ENCODE measurements at regions not wholly inside any gene's neighbourhood (a gene's known extent, or its start where the extent isn't known, plus 50 kb on each side); places are given as distances from the start of the nearest gene placed in this dataset.
A peak's percentile ranks its signal among the peaks of the same experiment; 100 is the strongest.
"Not testable (repeated sequence)": the region's sequence is repeated elsewhere in the genome, so short reads cannot be mapped to it uniquely, and the experiment has no call there.

DNA sequence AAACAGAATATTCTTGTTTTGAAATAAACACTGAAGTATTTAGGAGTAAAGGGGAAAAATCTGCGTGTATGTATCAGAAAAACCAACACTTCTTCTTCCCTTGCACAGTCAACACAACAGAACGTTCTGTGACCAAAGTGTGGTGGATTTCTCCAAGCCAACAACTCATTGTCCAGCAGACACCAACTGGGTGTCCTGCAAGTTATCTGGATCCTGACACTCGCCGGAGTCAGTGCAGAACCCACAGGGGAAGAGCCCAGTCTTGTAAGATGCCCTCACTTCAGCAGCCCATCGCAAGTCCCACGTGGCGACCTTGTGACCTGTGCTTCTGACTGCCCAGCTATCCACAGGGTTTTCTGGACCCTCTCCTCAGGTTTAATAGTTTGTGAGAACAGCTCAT is 630.7 kb upstream of the ZFP42 start:
- Histone ChIP-seq H3K27me3 (ENCODE audit: control insufficient read depth, insufficient read depth) (no peaks in the 10 kb centered on the region), H3K27ac (ENCODE audit: low read length) (no peak overlapping the region), H3K4me3 (ENCODE audit: low read length) (no peak overlapping the region), H3K4me1 (ENCODE audit: control insufficient read depth, insufficient read depth, low read length) (no peaks in the 10 kb centered on the region), H3K9me3 (ENCODE audit: control insufficient read depth, low read length) (no peaks in the 10 kb centered on the region)
- intact Hi-C loops (cut with DNase I): no loop called here
- DNase-seq (no peak), ATAC-seq (no peak)
- 84% methylated on average over 7 of the region's 7 CpGs for WGBS

DNA sequence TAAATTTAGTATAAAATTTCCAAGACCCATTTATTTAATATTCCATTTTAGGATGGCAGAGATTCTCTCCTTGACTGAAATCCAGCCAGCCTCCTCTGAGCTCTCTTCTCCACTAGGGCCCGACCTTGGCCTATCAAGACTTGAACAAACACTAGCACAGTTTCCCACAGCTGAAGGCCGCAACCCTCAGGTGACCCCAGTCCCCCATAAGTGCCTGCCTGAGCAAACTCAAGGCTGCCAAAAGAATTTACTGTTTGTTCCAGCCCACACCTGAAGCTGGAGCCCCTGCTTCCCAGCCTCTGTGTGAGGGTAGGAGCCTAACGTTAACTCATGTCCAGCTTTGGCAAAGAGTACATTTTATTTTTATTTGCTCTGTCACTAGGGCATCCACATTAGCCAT is 629.0 kb upstream of the ZFP42 start:
- intact Hi-C loops (cut with DNase I): no loop called here
- DNase-seq (no peak), ATAC-seq (no peak)
- H3K9me3 ChIP-seq (ENCODE audit: control insufficient read depth, low read length): no peaks in the 10 kb centered on the region
- H3K4me3 ChIP-seq (ENCODE audit: low read length): no peak overlapping the region
- 86% methylated on average over 3 of the region's 3 CpGs for WGBS
- H3K27me3 ChIP-seq (ENCODE audit: control insufficient read depth, insufficient read depth): no peaks in the 10 kb centered on the region
- H3K4me1 ChIP-seq (ENCODE audit: control insufficient read depth, insufficient read depth, low read length): no peaks in the 10 kb centered on the region
- H3K27ac ChIP-seq (ENCODE audit: low read length): no peak overlapping the region

DNA sequence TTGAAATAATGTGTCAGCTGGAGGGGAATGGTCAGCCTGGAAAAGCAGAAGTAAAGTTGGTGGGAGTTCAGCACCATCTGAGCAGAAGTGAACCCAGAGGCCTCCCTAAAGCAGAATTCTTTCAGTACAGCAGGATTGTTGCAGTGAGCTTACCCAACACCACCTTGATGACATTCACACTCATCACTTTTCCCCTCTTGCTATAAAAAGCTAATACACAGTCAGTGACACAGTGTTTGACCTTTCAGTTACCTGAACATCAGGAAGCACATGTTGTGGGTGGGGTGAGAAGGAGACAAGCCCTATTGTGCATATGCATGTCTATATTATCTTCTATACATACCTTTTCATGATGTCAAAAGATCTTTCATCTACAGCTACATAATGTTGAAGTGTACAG is 624.7 kb upstream of the ZFP42 start:
- no peak overlapping the region for H3K4me3 ChIP-seq (ENCODE audit: low read length)
- ATAC-seq: no peak
- no peaks in the 10 kb centered on the region for H3K4me1 ChIP-seq (ENCODE audit: control insufficient read depth, insufficient read depth, low read length)
- no peak for DNase-seq
- no peaks in the 10 kb centered on the region for H3K9me3 ChIP-seq (ENCODE audit: control insufficient read depth, low read length)
- no peak overlapping the region for H3K27ac ChIP-seq (ENCODE audit: low read length)
- intact Hi-C loops (cut with DNase I): no loop called here
- H3K27me3 ChIP-seq (ENCODE audit: control insufficient read depth, insufficient read depth): no peaks in the 10 kb centered on the region

DNA sequence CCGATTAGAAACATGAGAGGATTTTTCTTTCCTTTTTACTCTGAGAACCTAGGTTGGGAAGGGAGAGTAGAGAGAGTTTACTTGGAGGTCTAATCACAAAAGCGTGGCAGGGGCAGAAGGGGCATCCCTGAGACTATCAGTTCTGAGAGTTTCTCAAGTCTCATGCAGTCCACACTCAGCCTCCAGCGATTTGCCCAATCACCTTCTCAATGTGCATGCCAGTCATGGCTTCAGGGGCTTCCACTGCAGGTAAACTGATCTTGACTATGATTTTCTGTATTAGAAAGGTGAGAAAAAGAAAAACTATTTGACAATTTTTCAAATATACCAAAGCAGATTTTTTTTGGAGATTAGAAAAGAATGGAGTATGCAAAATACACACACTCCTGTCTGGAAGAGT is 617.1 kb upstream of the ZFP42 start:
- intact Hi-C loops (cut with DNase I): no loop called here
- WGBS: 63% methylated on average over 3 of the region's 3 CpGs
- Histone ChIP-seq H3K9me3 (ENCODE audit: control insufficient read depth, low read length) (no peaks in the 10 kb centered on the region), H3K4me3 (ENCODE audit: low read length) (no peak overlapping the region), H3K27ac (ENCODE audit: low read length) (no peak overlapping the region), H3K4me1 (ENCODE audit: control insufficient read depth, insufficient read depth, low read length) (no peaks in the 10 kb centered on the region), H3K27me3 (ENCODE audit: control insufficient read depth, insufficient read depth) (no peaks in the 10 kb centered on the region)
- ATAC-seq: no peak
- DNase-seq: no peak

DNA sequence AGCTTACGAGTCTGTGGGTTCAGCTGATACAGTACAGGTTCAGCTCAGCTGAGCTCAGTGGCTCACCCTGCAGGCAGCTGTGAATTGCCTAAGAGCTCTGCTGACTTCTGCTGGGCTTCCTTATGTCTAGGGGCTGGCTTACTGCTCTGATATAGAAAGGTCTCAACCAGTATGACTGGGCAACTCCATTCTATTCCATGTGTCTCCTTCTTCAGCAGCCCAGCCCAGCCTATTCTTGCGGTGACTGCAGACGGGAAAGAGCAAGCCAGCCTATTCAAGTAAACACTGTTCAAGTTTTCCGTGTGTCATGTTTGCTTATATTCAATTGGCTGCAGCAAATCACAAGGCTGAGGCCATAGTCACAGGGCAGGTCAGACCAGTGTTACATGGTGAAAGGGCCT is 615.4 kb upstream of the ZFP42 start:
- H3K4me3 ChIP-seq (ENCODE audit: low read length): no peak overlapping the region
- intact Hi-C loops (cut with DNase I): no loop called here
- no peak overlapping the region for H3K27ac ChIP-seq (ENCODE audit: low read length)
- H3K9me3 ChIP-seq (ENCODE audit: control insufficient read depth, low read length): no peaks in the 10 kb centered on the region
- ATAC-seq (no peak), DNase-seq (no peak)
- no peaks in the 10 kb centered on the region for H3K27me3 ChIP-seq (ENCODE audit: control insufficient read depth, insufficient read depth)
- no peaks in the 10 kb centered on the region for H3K4me1 ChIP-seq (ENCODE audit: control insufficient read depth, insufficient read depth, low read length)
- WGBS: 82% methylated on average over 4 of the region's 4 CpGs

DNA sequence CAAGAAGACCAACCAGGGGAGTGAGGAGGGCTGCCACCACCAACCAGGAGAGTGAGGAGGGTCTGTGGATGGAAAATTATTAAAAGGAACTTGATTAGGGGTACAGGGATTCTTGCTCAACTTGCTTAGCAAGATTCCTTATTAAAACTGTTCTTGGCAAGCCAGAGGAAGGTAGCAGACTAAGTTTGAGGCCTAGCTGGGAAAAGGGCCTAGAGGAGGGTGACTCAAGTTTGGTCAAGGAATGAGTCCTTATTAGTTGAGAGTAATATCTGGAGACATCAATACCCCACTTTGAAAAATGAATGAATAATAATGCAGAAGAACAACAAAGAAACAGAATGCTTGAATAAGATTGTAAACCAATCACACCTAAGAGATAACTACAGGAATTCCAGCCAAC is 612.4 kb upstream of the ZFP42 start:
- no peak for ATAC-seq
- no peaks in the 10 kb centered on the region for H3K4me1 ChIP-seq (ENCODE audit: control insufficient read depth, insufficient read depth, low read length)
- no peaks in the 10 kb centered on the region for H3K9me3 ChIP-seq (ENCODE audit: control insufficient read depth, low read length)
- no peak overlapping the region for H3K27ac ChIP-seq (ENCODE audit: low read length)
- no peak for DNase-seq
- intact Hi-C loops (cut with DNase I): no loop called here
- no peak overlapping the region for H3K4me3 ChIP-seq (ENCODE audit: low read length)
- no peaks in the 10 kb centered on the region for H3K27me3 ChIP-seq (ENCODE audit: control insufficient read depth, insufficient read depth)

DNA sequence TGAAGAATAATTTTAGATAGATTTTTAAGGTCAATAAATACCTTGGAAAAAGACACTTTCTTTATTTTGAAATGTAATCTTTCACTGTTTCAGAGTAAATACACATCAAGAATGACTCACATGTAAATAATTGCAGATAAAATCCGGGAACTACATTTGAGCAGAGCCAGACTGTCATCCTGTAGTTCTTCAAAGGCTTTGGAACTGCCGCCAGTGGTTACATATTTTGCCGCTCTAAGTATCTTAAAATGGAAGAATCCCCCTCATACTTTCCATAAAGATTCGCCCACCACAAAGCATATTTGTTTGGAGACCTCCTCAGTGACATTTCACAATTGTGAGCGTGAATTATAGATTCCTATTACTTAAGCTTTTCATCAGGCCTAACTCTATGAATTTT is 607.8 kb upstream of the ZFP42 start:
- Histone ChIP-seq H3K4me1 (ENCODE audit: control insufficient read depth, insufficient read depth, low read length) (no peaks in the 10 kb centered on the region), H3K27me3 (ENCODE audit: control insufficient read depth, insufficient read depth) (no peaks in the 10 kb centered on the region), H3K27ac (ENCODE audit: low read length) (no peak overlapping the region), H3K4me3 (ENCODE audit: low read length) (no peak overlapping the region), H3K9me3 (ENCODE audit: control insufficient read depth, low read length) (no peaks in the 10 kb centered on the region)
- intact Hi-C loops (cut with DNase I): no loop called here
- ATAC-seq (no peak), DNase-seq (no peak)
- WGBS: 66% methylated on average over 5 of the region's 5 CpGs

DNA sequence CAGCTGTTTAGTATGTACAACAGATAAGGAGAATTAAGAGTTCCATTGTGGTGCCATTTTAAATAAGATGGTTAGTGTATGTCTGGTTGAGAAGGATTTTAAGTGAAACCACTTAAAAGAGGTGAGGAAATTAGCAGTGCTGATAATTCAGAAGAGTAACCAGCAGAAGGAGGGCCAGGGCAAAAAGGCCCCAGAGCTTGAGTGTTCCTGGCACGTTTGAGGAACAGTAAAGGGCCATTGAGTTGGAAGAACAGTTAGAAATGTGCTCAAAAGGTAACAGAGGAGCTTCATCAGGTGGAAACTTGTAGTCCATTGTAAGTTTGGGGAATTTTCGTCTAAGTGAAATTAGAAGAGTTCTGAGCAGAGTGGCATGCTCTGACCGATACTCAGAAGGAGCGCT is 606.2 kb upstream of the ZFP42 start:
- Histone ChIP-seq H3K9me3 (ENCODE audit: control insufficient read depth, low read length) (no peaks in the 10 kb centered on the region), H3K27ac (ENCODE audit: low read length) (no peak overlapping the region), H3K4me3 (ENCODE audit: low read length) (no peak overlapping the region), H3K27me3 (ENCODE audit: control insufficient read depth, insufficient read depth) (no peaks in the 10 kb centered on the region), H3K4me1 (ENCODE audit: control insufficient read depth, insufficient read depth, low read length) (no peaks in the 10 kb centered on the region)
- 78% methylated on average over 4 of the region's 4 CpGs for WGBS
- intact Hi-C loops (cut with DNase I): no loop called here
- ATAC-seq: no peak
- no peak for DNase-seq

DNA sequence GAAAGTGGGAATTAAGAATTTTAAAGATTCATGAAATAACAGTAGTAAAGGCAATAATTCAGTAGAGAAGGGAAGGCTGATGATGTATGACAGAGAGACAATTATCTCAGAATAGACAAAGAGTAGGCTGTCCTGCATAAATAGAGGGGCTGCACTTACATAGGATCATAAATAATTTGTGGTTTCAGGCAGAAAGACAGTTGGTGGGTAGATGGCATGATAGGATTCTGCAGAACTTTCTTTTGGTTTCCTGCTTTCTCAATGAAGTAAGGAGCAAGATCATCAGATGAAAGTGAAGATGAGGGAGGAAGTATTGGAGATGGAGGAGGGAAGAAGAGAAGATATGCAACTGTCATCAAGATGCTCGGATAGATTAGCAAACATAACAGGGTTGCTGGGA is 604.9 kb upstream of the ZFP42 start:
- H3K9me3 ChIP-seq (ENCODE audit: control insufficient read depth, low read length): no peaks in the 10 kb centered on the region
- 87% methylated on average over 1 of the region's 1 CpG for WGBS
- intact Hi-C loops (cut with DNase I): no loop called here
- DNase-seq (no peak), ATAC-seq (no peak)
- H3K4me3 ChIP-seq (ENCODE audit: low read length): no peak overlapping the region
- H3K4me1 ChIP-seq (ENCODE audit: control insufficient read depth, insufficient read depth, low read length): no peaks in the 10 kb centered on the region
- H3K27ac ChIP-seq (ENCODE audit: low read length): no peak overlapping the region
- no peaks in the 10 kb centered on the region for H3K27me3 ChIP-seq (ENCODE audit: control insufficient read depth, insufficient read depth)

DNA sequence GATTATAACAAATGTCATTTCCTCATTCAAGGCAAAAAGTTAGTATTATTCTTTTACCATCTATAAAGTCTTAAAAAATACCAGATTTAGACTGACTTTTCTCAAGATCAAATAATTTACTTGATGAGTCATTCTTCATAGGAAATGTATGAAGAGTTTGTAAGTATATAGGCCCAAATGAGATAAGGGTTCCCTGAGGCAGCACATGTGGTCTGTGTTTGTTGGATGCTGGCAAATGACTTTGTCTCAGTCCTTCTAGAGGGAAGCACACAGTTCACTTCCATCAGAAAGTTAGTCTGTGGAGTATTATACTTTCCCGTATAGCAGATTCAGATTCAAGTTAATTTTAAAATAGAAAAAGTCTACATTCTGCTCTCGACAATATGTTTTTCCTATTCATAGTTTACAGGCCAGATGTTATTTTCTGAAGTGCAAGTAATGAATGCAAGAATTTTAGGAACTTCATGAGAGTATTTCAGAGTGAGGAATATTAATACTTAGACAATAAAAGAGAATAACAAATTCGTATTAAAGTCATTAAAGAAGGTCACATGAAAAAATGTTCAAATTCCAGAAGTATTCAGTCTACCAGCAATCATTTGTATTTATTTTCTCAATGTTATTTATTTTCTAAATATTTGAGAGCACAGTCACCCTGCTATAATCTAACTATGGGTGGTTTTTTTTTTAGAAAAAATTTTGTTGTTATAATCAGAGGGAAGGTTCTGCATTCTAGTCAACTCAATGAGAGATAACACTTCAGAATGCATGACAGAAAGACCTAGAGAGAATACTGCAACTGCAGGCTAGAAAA is 601.8 kb upstream of the ZFP42 start:
- Histone ChIP-seq H3K4me3 (ENCODE audit: low read length) (no peak overlapping the region), H3K27ac (ENCODE audit: low read length) (no peak overlapping the region), H3K4me1 (ENCODE audit: control insufficient read depth, insufficient read depth, low read length) (no peaks in the 10 kb centered on the region), H3K9me3 (ENCODE audit: control insufficient read depth, low read length) (no peaks in the 10 kb centered on the region), H3K27me3 (ENCODE audit: control insufficient read depth, insufficient read depth) (no peaks in the 10 kb centered on the region)
- ATAC-seq (no peak), DNase-seq (no peak)
- WGBS: 56% methylated on average over 3 of the region's 3 CpGs
- intact Hi-C loops (cut with DNase I): no loop called here

DNA sequence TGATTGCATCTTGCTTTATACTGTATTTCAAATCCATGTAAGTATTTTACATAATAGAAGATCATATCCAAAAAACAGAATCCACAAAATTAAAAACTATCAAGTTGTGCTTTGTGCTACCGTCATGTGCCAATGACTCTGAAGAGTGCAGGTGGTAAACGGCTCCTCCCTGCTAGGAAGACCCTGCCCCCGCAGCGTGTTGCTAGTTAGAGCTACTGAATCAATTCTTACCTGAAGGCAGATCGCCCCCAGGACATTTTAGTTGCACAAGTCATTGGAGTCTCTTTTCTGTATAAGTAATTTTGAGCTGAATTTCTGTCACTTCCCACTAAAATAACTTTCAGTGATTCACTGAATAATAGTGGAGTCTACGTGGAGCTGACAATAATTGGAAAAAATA is 599.5 kb upstream of the ZFP42 start:
- 81% methylated on average over 6 of the region's 6 CpGs for WGBS
- H3K4me3 ChIP-seq (ENCODE audit: low read length): no peak overlapping the region
- intact Hi-C loops (cut with DNase I): no loop called here
- ATAC-seq (no peak), DNase-seq (no peak)
- H3K27ac ChIP-seq (ENCODE audit: low read length): no peak overlapping the region
- no peaks in the 10 kb centered on the region for H3K27me3 ChIP-seq (ENCODE audit: control insufficient read depth, insufficient read depth)
- H3K9me3 ChIP-seq (ENCODE audit: control insufficient read depth, low read length): no peaks in the 10 kb centered on the region
- H3K4me1 ChIP-seq (ENCODE audit: control insufficient read depth, insufficient read depth, low read length): no peaks in the 10 kb centered on the region

DNA sequence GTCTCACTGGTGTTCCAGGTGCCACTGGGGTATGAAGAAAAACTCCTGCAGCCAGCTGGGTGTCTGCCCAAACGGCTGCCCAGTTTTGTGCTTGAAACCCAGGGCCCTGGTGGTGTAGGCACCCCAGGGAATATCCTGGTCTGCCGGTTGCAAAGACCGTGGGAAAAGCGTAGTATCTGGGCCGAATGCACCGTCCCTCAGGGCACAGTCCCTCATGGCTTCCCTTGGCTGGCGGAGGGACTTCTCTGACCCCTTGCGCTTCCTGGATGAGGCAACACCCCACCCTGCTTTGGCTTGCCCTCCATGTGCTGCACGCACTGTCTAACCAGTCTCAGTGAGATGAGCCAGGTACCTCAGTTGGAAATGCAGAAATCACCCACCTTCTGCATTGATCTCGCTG is 587.1 kb upstream of the ZFP42 start:
- WGBS: 79% methylated on average over 10 of the region's 10 CpGs
- H3K27me3 ChIP-seq (ENCODE audit: control insufficient read depth, insufficient read depth); intact Hi-C loops (cut with DNase I); H3K4me1 ChIP-seq (ENCODE audit: control insufficient read depth, insufficient read depth, low read length); H3K9me3 ChIP-seq (ENCODE audit: control insufficient read depth, low read length); ATAC-seq; H3K4me3 ChIP-seq (ENCODE audit: low read length); H3K27ac ChIP-seq (ENCODE audit: low read length): not testable (repeated sequence)
- DNase-seq: peak in 1 of 3 donors; percentile 21

Data from right cardiac atrium (tissue), 5 donors.